Endothelial cell (in vitro differentiated cells): ENCODE measurements at regions not wholly inside any gene's neighbourhood (a gene's known extent, or its start where the extent isn't known, plus 50 kb on each side); places are given as distances from the start of the nearest gene placed in this dataset.
A peak's percentile ranks its signal among the peaks of the same experiment; 100 is the strongest.

Source experiments
- DNase-seq: peaks from one replicate; pipeline ENCODE4 v3.0.0; 2021; ENCODE audit warnings: low spot score
- H3K27ac Mint-ChIP-seq: one replicate; pipeline ENCODE4 v1.8.0; 2021; ENCODE audit warnings: mixed read lengths, inconsistent platforms; ENCODE audit not compliant: unreplicated experiment
- H3K27me3 Mint-ChIP-seq: one replicate; pipeline ENCODE4 v1.8.0; 2021; ENCODE audit warnings: mild to moderate bottlenecking, moderate library complexity, mixed read lengths, inconsistent platforms; ENCODE audit not compliant: unreplicated experiment
- H3K36me3 Mint-ChIP-seq: one replicate; pipeline ENCODE4 v1.8.0; 2021; ENCODE audit warnings: mild to moderate bottlenecking, low read depth, mixed read lengths, inconsistent platforms; ENCODE audit not compliant: unreplicated experiment
- H3K4me1 Mint-ChIP-seq: one replicate; pipeline ENCODE4 v1.8.0; 2021; ENCODE audit warnings: mild to moderate bottlenecking, mixed read lengths, inconsistent platforms; ENCODE audit not compliant: unreplicated experiment
- H3K4me3 Mint-ChIP-seq: one replicate; pipeline ENCODE4 v1.8.0; 2021; ENCODE audit warnings: mild to moderate bottlenecking, mixed read lengths, inconsistent platforms; ENCODE audit not compliant: unreplicated experiment
- H3K9me3 Mint-ChIP-seq: one replicate; pipeline ENCODE4 v1.8.0; 2021; ENCODE audit warnings: mixed read lengths, inconsistent platforms; ENCODE audit not compliant: unreplicated experiment
- TF ChIP-seq, protein P1 (sequence below): fragments of 200-600 bp; sonication (generic); IDR thresholded peaks from one replicate; pipeline ENCODE4 v1.5.0; 2021; ENCODE audit warnings: antibody characterized with exemption; ENCODE audit not compliant: unreplicated experiment

DNA sequence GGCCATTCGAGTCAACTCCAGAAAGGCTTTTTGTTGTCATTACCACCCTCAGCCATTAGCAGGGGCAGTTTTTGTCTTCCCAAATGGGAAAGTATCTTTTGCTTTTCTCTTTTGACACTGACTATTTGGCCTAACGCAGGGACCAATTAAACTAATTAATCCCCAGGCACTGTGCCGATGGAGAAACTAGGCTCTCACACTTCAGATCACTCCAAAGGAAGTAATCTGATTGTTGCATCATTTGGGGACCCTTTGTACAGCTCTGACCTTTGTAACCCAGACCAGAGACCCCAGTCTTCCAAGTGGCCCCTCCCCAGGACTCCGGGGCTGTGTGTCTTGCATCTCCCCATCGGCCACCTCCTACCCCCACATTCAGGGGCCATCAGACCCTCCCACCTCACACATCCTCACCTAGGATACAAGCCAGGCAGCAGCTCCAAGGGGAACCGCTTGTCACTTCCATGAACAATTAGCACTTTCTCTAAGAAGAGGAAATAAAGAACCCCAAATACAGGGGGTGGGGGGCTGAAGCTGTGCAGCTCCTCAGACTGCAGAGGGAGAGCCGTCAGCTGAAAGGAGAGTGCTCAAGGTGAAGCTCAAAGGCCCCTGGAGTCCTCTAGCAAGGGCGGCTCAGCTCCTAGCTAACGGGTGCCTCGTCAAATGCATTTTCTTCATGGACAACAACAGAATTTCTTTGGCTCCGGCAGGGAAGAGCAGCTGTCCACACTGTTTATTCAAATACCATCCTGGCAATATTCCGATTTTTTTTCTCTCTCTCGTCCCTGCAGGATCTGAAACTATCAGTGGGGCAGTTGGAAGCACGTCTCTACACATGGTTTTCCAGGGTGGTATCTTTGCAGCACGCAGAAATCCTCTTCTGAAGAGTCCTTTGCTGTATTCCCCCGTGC lies 64.3 kb upstream of the DIO3 start:
- H3K9me3 Mint-ChIP-seq: no peaks in the 10 kb centered on the region
- H3K4me1 Mint-ChIP-seq: no peaks in the 10 kb centered on the region
- H3K27me3 Mint-ChIP-seq: peaks cover 1% of the 10 kb centered on the region
- DNase-seq: no peak
- no peak overlapping the region for H3K27ac Mint-ChIP-seq
- TF ChIP-seq, protein P1, sequence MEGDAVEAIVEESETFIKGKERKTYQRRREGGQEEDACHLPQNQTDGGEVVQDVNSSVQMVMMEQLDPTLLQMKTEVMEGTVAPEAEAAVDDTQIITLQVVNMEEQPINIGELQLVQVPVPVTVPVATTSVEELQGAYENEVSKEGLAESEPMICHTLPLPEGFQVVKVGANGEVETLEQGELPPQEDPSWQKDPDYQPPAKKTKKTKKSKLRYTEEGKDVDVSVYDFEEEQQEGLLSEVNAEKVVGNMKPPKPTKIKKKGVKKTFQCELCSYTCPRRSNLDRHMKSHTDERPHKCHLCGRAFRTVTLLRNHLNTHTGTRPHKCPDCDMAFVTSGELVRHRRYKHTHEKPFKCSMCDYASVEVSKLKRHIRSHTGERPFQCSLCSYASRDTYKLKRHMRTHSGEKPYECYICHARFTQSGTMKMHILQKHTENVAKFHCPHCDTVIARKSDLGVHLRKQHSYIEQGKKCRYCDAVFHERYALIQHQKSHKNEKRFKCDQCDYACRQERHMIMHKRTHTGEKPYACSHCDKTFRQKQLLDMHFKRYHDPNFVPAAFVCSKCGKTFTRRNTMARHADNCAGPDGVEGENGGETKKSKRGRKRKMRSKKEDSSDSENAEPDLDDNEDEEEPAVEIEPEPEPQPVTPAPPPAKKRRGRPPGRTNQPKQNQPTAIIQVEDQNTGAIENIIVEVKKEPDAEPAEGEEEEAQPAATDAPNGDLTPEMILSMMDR: no peak
- H3K36me3 Mint-ChIP-seq: no peaks in the 10 kb centered on the region
- H3K4me3 Mint-ChIP-seq: no peak overlapping the region

DNA sequence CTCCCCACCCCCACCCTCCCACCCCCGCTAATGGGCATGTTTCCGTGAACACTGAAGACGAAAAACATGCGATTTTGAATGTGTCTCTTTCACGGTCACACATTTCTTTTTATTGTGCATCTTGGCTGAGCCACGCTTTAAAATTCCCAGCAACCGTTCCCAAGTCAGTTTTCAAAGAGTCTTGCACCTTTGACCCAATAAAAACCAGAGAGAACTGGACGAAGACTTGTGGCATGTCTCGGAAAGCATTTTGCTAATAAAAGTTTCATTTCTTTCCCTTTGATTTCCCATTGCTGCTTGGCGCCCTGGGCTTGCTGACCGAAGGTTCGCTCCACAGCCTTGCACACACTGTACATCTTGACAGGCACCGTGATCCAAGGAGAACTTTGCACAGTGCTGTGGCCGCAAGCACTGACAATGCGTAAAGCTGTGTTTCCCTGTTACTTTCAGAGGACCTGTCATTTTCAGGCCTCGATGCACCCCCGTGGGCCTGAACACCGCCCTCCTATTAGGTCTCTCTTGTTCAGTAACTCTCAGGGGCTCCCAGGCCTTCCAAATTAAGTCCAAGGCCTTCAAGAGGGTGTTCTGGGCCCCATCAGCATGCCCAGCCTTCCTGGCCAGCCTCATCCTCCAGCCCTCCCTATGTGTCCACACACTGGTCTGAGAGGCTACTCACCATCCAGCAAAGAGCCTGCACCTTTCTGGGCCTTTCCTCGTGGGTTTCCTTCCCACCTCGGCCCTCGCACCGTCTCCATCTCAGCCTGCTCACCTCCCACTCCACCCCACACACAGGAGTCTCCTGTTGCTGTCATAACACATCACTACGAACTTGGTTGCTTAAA lies 63.4 kb upstream of the DIO3 start:
- TF ChIP-seq, protein P1: no peak

DNA sequence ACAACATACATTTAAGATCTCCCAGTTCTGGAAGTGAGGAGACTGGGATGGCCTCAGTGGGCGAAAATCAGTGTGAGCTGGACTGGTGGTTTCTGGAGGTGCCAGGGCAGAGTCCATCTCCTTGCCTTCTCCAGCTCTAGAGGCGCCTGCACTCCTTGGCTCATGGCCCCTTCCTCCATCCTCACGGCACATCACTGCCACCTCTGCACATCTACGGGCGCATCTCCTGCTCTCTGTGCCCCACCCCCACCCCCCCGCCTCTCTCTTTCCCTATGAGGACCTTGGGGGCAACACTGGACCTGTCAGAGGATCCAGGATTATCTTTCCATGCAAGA lies 62.8 kb upstream of the DIO3 start:
- H3K27me3 Mint-ChIP-seq: peaks cover 1% of the 10 kb centered on the region
- H3K36me3 Mint-ChIP-seq: no peaks in the 10 kb centered on the region
- H3K9me3 Mint-ChIP-seq: no peaks in the 10 kb centered on the region
- H3K27ac Mint-ChIP-seq: no peak overlapping the region
- TF ChIP-seq, protein P1: no peak
- H3K4me3 Mint-ChIP-seq: no peak overlapping the region
- no peak for DNase-seq
- H3K4me1 Mint-ChIP-seq: no peaks in the 10 kb centered on the region

More for the DNA sequence above, 63.4 kb upstream of the DIO3 start:
- Mint-ChIP-seq H3K4me3 (no peak overlapping the region), H3K36me3 (no peaks in the 10 kb centered on the region), H3K27me3 (peaks cover 1% of the 10 kb centered on the region), H3K4me1 (no peaks in the 10 kb centered on the region), H3K27ac (peak overlapping the region; percentile 21), H3K9me3 (no peaks in the 10 kb centered on the region)
- no peak for DNase-seq

DNA sequence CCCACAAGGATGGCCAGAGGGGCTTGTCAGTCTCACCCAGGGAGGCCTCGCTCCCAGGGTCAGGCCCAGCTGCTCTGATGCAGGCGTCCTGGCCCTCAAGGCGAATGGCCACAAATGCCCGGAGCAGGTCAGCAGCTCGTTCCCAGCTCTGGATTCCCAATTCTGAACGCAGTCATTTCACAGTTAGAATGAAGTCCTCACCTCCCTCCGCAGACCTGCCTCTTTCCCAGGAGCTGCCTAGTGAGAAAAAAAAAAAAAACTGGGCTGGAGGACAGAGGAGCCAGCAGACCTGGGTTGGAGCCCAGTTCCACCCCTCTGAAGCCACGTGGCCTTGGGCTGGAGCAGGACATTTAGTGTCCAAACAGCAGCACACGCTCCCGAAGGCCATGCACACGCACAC lies 62.2 kb upstream of the DIO3 start:
- Mint-ChIP-seq H3K36me3 (no peaks in the 10 kb centered on the region), H3K27ac (no peak overlapping the region), H3K27me3 (peaks cover 4% of the 10 kb centered on the region), H3K4me3 (no peak overlapping the region), H3K9me3 (no peaks in the 10 kb centered on the region), H3K4me1 (no peaks in the 10 kb centered on the region)
- DNase-seq: no peak
- TF ChIP-seq, protein P1: no peak

DNA sequence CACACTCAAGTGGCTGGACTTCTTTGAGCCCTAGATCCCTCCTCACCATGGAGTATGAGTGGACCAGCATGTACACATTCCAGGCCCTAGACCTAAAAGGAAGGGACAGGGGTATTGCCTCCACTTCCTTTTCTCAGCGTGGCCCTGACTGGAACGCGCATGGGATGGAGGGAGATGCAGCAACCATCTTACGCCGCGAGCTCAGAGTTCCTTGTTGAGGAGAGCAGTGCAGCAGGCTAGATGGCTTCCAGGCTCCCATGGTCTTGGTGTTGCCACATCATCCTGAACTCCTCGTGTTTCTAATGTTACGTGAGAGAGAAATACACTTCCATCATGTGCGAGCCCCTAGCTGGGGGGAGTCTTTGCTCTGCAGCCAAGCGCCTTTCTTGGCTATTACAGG lies 61.8 kb upstream of the DIO3 start:
- Mint-ChIP-seq H3K9me3 (no peaks in the 10 kb centered on the region), H3K4me1 (no peaks in the 10 kb centered on the region), H3K27ac (no peak overlapping the region), H3K36me3 (no peaks in the 10 kb centered on the region), H3K27me3 (peaks cover 5% of the 10 kb centered on the region), H3K4me3 (no peak overlapping the region)
- TF ChIP-seq, protein P1: no peak
- no peak for DNase-seq
